HG02852 (cell line): ENCODE measurements at regions not wholly inside any gene's neighbourhood (a gene's known extent, or its start where the extent isn't known, plus 50 kb on each side); places are given as distances from the start of the nearest gene placed in this dataset.

Experiments
- ATAC-seq: cut with Tn5 transposase; IDR thresholded peaks from one replicate; pipeline ENCODE4 v1.9.1; 2021; ENCODE audit warnings: mild to moderate bottlenecking, moderate library complexity; ENCODE audit not compliant: unreplicated experiment

- no peak for ATAC-seq
These were observed 51.0 kb upstream of the TNC start for GRCh38 chr9:115169003-115169402.

GRCh38 chr9:115170358-115171073, 52.6 kb upstream of the TNC start:
- ATAC-seq = no peak

GRCh38 chr9:115171921-115172388, 54.0 kb upstream of the TNC start:
- ATAC-seq = no peak

GRCh38 chr9:115182264-115182663, 64.3 kb upstream of the TNC start:
- no peak for ATAC-seq

GRCh38 chr9:115183436-115183835, 65.5 kb upstream of the TNC start:
- ATAC-seq = no peak

GRCh38 chr9:115189686-115190085, 71.7 kb upstream of the TNC start:
- no peak for ATAC-seq

GRCh38 chr9:115191667-115192066, 73.7 kb upstream of the TNC start:
- peak; percentile 52 for ATAC-seq

- peak; percentile 37 for ATAC-seq
These were observed 74.3 kb upstream of the TNC start for GRCh38 chr9:115192280-115192679.

- peak; percentile 75 for ATAC-seq
These were observed 75.0 kb upstream of the TNC start for GRCh38 chr9:115192835-115193525.

GRCh38 chr9:115193777-115194176, 75.8 kb upstream of the TNC start:
- ATAC-seq = no peak

- ATAC-seq = no peak
These were observed 76.3 kb upstream of the TNC start for GRCh38 chr9:115194216-115194615.

GRCh38 chr9:115195912-115196311, 78.0 kb upstream of the TNC start:
- ATAC-seq = no peak

GRCh38 chr9:115196919-115197318, 79.0 kb upstream of the TNC start:
- no peak for ATAC-seq

GRCh38 chr9:115198001-115198400, 80.0 kb upstream of the TNC start:
- ATAC-seq = no peak

GRCh38 chr9:115200711-115201505, 83.0 kb upstream of the TNC start:
- ATAC-seq = no peak

- no peak for ATAC-seq
These were observed 84.2 kb upstream of the TNC start for GRCh38 chr9:115202181-115202580.

- ATAC-seq = no peak
These were observed 85.2 kb upstream of the TNC start for GRCh38 chr9:115202960-115203751.

GRCh38 chr9:115204904-115205453, 87.0 kb upstream of the TNC start:
- peak; percentile 62 for ATAC-seq

- ATAC-seq = peak; percentile 24
These were observed 89.3 kb upstream of the TNC start for GRCh38 chr9:115207003-115207836.

GRCh38 chr9:115208501-115208900, 90.5 kb upstream of the TNC start:
- ATAC-seq = no peak
